ENCODE measurements at regions not wholly inside any gene's neighbourhood (a gene's known extent, or its start where the extent isn't known, plus 50 kb on each side); places are given as distances from the start of the nearest gene placed in this dataset.

- Histone ChIP-seq H3K27me3 (ENCODE audit: insufficient read depth, low read length, poor library complexity, severe bottlenecking) (peaks cover 15% of the 10 kb centered on the region), H3K4me1 (ENCODE audit: insufficient read depth, low read length, poor library complexity, severe bottlenecking) (no peaks in the 10 kb centered on the region), H3K79me2 (ENCODE audit: insufficient read depth, low read length) (no peaks in the 10 kb centered on the region), H4K20me1 (ENCODE audit: insufficient read depth, low read length, poor library complexity, severe bottlenecking) (no peaks in the 10 kb centered on the region), H2AFZ (ENCODE audit: low read length) (no peak overlapping the region), H3K9me2 (replicated peaks; ENCODE audit: low read depth, low read length) (no peaks in the 10 kb centered on the region), H3K36me3 (ENCODE audit: insufficient read depth, low read length) (no peaks in the 10 kb centered on the region), H3K4me2 (ENCODE audit: low read depth, low read length, poor library complexity, severe bottlenecking) (no peak overlapping the region), H3K9ac (ENCODE audit: low read depth, low read length, poor library complexity, severe bottlenecking) (no peak overlapping the region), H3F3A (ENCODE audit: low read depth) (no peaks in the 10 kb centered on the region), H3K4me3 (ENCODE audit: low read length, poor library complexity, severe bottlenecking) (no peak overlapping the region), H3K9me3 (ENCODE audit: insufficient read depth, low read depth, low read length) (no peaks in the 10 kb centered on the region)
- no peak for TF ChIP-seq CTCF (conservative IDR thresholded peaks at IDR 0.05; ENCODE audit: low read length)
- TF ChIP-seq EZH2phosphoT487 (IDR thresholded peaks at IDR 0.05; ENCODE audit: borderline replicate concordance): no peak
Observed at GRCh38 chr4:147071209-147071740, 125.6 kb upstream of the TTC29 start.

DNA sequence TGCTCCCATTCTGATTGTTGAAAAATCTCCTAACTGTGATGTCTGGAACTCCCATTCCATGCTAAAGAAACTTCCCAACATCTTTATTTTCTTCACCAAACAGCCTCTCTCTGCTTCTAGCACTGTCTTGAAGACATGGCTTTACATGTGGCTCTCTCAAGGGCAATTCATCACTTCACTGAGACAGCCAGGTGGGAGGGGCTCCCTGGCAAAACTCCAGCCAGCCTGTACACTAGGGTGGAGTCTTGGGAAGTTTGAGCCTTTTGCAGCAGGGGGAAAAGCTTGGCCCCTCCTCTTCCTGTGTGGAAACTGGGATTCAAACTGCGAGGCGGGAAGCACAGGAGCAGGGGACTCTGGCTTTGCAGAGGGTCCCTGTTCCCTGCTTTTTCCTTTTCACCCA is 130.5 kb upstream of the TTC29 start:
- TF ChIP-seq EZH2phosphoT487 (IDR thresholded peaks at IDR 0.05; ENCODE audit: borderline replicate concordance) (no peak), CTCF (conservative IDR thresholded peaks at IDR 0.05; ENCODE audit: low read length) (no peak)
- H3K9ac ChIP-seq (ENCODE audit: low read depth, low read length, poor library complexity, severe bottlenecking): no peak overlapping the region
- no peaks in the 10 kb centered on the region for H3K4me1 ChIP-seq (ENCODE audit: insufficient read depth, low read length, poor library complexity, severe bottlenecking)
- no peaks in the 10 kb centered on the region for H4K20me1 ChIP-seq (ENCODE audit: insufficient read depth, low read length, poor library complexity, severe bottlenecking)
- no peak overlapping the region for H3K4me2 ChIP-seq (ENCODE audit: low read depth, low read length, poor library complexity, severe bottlenecking)
- H2AFZ ChIP-seq (ENCODE audit: low read length): no peak overlapping the region
- H3K9me2 ChIP-seq (replicated peaks; ENCODE audit: low read depth, low read length): no peaks in the 10 kb centered on the region
- H3K27me3 ChIP-seq (ENCODE audit: insufficient read depth, low read length, poor library complexity, severe bottlenecking): no peaks in the 10 kb centered on the region
- no peaks in the 10 kb centered on the region for H3K79me2 ChIP-seq (ENCODE audit: insufficient read depth, low read length)
- H3F3A ChIP-seq (ENCODE audit: low read depth): no peaks in the 10 kb centered on the region
- no peak overlapping the region for H3K4me3 ChIP-seq (ENCODE audit: low read length, poor library complexity, severe bottlenecking)
- no peaks in the 10 kb centered on the region for H3K36me3 ChIP-seq (ENCODE audit: insufficient read depth, low read length)
- H3K9me3 ChIP-seq (ENCODE audit: insufficient read depth, low read depth, low read length): no peaks in the 10 kb centered on the region

- no peak overlapping the region for H2AFZ ChIP-seq (ENCODE audit: low read length)
- H3F3A ChIP-seq (ENCODE audit: low read depth): no peaks in the 10 kb centered on the region
Observed at GRCh38 chr4:147076728-147077127, 131.1 kb upstream of the TTC29 start.

More at GRCh38 chr4:147076728-147077127, 131.1 kb upstream of the TTC29 start:
- Histone ChIP-seq H3K36me3 (ENCODE audit: insufficient read depth, low read length) (no peaks in the 10 kb centered on the region), H3K4me2 (ENCODE audit: low read depth, low read length, poor library complexity, severe bottlenecking) (no peak overlapping the region), H3K27me3 (ENCODE audit: insufficient read depth, low read length, poor library complexity, severe bottlenecking) (no peaks in the 10 kb centered on the region), H3K4me1 (ENCODE audit: insufficient read depth, low read length, poor library complexity, severe bottlenecking) (no peaks in the 10 kb centered on the region), H3K9me3 (ENCODE audit: insufficient read depth, low read depth, low read length) (no peaks in the 10 kb centered on the region), H3K79me2 (ENCODE audit: insufficient read depth, low read length) (no peaks in the 10 kb centered on the region), H3K4me3 (ENCODE audit: low read length, poor library complexity, severe bottlenecking) (no peak overlapping the region), H3K9ac (ENCODE audit: low read depth, low read length, poor library complexity, severe bottlenecking) (no peak overlapping the region), H3K9me2 (replicated peaks; ENCODE audit: low read depth, low read length) (no peaks in the 10 kb centered on the region), H4K20me1 (ENCODE audit: insufficient read depth, low read length, poor library complexity, severe bottlenecking) (no peaks in the 10 kb centered on the region)
- no peak for TF ChIP-seq EZH2phosphoT487 (IDR thresholded peaks at IDR 0.05; ENCODE audit: borderline replicate concordance)
- no peak for TF ChIP-seq CTCF (conservative IDR thresholded peaks at IDR 0.05; ENCODE audit: low read length)

Data from Loucy (cell line).